Femur (tissue), 1 donor: ENCODE measurements at regions not wholly inside any gene's neighbourhood (a gene's known extent, or its start where the extent isn't known, plus 50 kb on each side); places are given as distances from the start of the nearest gene placed in this dataset.
A peak's percentile ranks its signal among the peaks of the same experiment; 100 is the strongest.
"Not testable (repeated sequence)": the region's sequence is repeated elsewhere in the genome, so short reads cannot be mapped to it uniquely, and the experiment has no call there.

Source experiments
- DNase-seq: peaks from one replicate; pipeline ENCODE4 v3.0.0-alpha.2; 2017

GRCh38 chr12:19671695-19672094, 232.4 kb downstream of the AEBP2 start:
- DNase-seq, result no peak

GRCh38 chr12:19674437-19674836, 235.1 kb downstream of the AEBP2 start:
- no peak for DNase-seq

DNA sequence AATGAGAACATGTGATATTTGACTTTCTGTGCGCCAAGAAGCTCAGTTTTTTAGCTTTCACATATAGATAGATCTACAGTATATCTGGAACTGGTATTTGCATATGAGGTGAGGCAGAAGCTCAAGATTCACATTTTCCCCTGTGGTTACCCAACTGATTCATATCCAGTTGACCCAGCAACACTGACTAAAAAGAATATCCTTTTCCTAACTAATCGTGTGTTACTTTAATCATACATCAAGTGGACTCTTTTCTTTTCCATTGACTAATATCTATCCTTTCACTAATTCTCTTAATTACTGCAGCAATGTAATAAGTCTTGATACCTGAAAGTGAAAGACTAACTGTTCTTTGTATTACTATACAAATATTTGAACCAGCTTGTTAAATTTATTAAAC, 236.1 kb downstream of the AEBP2 start:
- DNase-seq, result no peak

DNA sequence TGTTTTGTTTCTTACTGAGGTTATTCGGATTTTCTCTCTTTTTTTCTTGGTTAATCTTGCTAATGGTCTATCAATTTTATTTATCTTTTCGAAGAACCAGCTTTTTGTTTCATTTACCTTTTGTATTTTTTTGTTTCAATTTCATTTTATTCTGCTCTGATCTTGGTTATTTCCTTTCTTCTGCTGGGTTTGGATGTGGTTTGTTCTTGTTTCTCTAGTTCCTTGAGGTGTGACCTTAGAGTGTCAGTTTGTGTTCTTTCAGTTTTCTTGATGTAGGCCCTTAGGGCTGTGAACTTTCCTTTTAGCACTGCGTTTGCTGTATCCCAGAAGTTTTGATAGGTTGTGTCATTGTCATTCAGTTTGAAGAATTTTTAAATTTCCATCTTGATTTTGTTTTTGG, 239.2 kb downstream of the AEBP2 start:
- DNase-seq, result not testable (repeated sequence)

GRCh38 chr12:19681007-19681406, 241.7 kb downstream of the AEBP2 start:
- no peak for DNase-seq

DNA sequence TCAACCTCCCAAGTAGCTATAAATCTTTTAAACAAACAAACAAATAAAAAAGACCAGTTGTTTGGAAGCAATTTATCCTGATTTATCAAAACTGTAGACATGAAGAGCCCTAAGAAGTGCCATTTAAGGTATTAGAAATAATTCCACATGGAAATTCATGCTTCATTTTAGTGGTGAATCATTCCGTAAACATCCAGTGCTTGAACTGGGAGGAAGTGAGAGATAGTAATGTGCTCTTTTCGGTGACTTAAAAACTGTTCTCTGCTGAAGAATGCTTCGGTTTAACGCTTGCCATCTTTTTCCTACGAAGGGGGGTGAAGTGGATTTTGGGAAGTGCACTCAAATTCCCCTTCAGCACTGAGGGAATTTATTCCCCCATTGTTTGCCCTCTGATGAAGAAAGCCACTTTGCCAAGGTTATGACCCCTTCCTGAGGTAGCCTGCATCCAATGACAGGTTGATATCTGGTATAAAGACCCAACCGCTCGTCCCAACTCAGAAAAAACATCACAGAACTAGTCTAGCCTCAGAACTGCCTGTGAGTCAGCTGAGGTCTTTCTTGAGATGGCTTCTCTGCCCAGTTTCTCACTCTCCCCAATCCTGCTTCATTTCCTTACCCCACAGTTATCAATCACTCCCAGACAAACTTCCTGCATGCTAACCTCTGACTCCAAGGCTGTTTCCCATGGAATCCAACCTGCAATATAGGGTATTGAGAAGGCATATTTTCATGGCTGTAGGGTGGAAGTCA, 244.1 kb downstream of the AEBP2 start:
- no peak for DNase-seq

GRCh38 chr12:19687371-19687770, 248.1 kb downstream of the AEBP2 start:
- no peak for DNase-seq

GRCh38 chr12:19688532-19688931, 249.2 kb downstream of the AEBP2 start:
- DNase-seq, result peak; percentile 64

DNA sequence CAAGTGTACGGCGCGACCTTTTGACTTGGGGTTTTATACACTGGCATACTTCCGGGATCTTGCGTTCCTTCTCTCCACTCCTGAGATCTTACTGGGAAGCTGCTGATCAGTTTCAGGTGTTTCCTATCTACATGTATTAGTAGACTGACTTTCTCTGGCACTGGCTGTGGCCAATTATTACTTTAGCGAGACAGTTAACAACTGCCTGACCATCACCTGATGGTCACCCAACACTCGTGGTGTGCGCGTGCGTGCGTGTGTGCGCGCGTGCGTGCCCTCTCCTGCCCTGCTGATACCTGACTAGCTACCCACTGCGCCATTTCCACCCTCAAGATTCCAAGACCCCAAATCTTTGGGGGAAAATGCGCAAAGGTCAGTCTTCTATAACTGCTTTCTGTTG, 249.9 kb downstream of the AEBP2 start:
- no peak for DNase-seq

DNA sequence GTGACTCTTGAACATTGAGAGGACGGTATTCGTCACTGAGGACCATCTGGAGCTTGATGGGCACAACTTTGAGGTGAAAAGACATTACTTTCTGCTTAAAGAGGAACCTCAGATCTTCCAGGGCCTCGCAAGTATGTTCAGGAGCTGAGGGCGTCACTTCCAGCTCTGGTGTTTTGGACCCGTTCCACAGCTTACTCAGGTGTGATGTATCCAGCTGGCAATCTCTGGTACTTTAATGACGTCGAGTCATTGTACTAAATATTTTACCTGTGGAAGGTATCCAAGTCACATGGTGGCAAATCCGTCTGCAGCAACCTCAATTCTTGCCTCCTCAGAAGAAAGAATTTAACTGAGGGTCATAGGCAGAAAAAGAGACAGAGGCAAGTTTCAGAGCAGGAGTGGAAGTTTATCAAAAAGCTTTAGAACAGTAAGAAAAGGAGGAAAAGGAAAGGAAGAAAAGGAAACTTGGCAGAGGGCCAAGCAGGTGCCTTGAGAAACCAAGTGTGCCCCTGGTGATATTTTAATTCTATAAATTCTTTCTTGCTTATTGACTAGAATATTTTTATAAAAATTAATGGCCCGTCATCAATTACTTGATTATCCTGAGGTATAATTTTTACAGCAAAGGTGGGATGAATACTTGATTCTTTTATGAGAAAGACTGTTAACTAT, 250.6 kb downstream of the AEBP2 start:
- no peak for DNase-seq

DNA sequence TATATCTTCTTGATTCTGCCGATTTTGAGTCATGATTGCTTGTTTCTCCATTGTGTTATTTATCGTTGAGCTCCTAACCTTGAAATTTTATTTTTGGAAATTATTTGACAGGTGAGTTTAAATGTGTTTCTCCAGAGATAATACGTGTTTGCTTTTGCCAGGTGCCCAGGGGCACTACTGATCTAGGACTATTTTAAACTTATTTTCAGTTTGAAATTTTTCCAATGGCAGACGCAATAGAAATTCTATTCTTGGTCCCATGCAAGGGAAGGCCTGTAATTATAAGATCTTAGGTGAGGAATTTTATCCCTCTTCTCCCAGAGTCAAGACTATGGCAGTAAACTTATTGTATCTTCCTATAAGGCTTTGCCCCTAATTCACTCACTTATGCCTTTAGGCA, 252.8 kb downstream of the AEBP2 start:
- DNase-seq, result no peak

GRCh38 chr12:19692566-19692965, 253.3 kb downstream of the AEBP2 start:
- DNase-seq, result no peak

DNA sequence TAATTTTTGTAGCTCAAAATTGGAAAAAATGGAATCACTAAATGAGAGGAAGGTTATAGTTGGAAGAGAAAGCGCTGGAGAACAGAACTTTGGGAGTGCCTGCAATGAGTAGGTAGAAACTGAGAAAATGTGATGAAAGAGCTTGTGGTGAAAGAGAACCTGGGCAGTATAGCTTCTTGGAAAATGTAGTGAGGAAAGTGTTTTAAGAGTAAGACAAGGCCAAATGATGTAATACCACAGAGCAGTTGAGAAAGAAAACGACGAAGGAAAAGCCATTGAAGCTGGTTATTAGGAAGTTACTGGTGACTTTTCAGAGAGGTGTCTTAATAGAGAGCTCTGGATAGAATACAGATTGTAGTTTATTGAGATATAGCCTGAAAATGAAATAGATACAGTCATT, 255.3 kb downstream of the AEBP2 start:
- no peak for DNase-seq

DNA sequence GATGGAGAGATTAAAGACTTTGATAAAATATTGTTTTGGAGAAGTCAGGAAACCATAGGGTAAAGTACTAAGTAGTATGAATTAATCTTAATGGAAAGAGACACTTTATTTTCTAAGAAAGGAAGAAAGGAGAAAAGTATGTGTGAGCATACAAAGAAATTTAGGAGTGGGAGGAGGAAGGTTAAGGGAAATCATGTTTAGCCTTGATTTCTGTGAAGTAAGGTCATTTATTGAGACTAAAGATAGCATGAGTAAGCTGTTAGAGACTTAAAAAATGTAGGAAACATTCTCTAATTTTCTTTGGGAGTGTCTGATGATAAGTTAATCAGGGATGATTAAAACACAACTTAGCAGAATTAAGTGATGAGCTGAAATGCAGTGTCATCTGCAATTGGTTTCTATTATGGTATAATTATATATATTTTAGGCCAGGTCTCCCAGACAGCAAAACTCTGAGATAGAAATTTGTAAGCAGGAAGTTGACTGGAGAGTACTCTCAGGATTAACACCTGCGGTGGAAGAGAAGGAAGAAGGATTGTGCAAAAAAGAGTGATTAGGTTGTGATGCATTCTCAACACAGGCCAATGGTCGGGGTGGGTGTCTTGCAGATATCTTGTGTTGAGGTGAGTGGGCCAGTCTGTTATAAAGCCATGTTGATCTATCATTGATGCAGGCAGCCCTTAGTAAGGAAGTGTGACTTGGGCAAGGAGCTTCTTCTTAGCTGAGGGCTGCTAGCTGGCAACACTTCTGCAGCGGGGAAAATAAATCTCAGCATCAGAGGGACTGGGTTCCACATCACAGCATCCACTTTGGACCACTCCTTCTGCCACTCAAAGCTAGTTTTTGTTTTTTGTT, 256.2 kb downstream of the AEBP2 start:
- DNase-seq, result no peak

DNA sequence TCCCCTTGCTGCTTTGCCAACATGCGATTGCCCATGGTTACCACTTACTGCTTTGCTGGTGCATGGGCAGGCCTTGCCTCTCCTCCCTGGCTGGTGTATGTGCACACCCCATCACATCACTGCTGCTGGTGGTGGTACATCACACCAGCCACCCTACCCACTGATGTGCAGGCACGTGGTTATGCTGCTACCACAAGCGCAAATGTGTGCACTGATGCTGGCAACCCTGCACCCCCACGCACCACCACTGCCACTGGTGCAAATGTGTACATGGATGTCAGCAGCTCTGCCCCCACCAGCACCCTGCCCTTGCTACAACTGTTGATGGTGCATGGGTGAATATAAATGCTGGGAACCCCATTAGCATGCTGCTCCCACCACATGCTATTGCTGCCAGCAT, 261.7 kb downstream of the AEBP2 start:
- DNase-seq, result no peak

GRCh38 chr12:19704966-19705365, 265.7 kb downstream of the AEBP2 start:
- no peak for DNase-seq

- no peak for DNase-seq
Observed at GRCh38 chr12:19706936-19707335, 267.6 kb downstream of the AEBP2 start.

DNA sequence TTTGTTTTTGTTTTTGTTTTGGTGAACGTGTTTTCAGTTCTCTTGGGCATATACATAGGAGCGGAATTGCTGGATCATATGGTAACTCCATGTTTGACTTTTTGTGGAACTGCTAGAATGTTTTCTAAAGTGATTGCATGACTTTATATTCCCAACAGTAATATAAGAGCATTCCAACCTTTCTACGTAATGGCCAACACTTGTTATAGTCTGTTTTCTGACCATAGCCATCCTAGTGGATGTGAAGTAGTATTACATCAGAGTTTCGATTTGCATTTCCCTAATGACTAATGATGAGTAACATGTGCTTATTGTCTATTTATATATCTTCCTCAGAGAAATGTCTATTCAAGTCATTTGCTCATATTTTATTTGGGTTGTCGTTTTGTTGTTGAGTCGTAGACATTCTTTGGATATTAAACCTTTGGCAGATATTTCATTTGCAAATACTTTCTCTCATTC, 268.7 kb downstream of the AEBP2 start:
- no peak for DNase-seq

- DNase-seq, result no peak
Observed at GRCh38 chr12:19709889-19710288, 270.6 kb downstream of the AEBP2 start.

GRCh38 chr12:19710811-19711793, 271.8 kb downstream of the AEBP2 start:
- peak; percentile 83 for DNase-seq

- no peak for DNase-seq
Observed at GRCh38 chr12:19712041-19712440, 272.7 kb downstream of the AEBP2 start.

GRCh38 chr12:19718401-19718800, 279.1 kb downstream of the AEBP2 start:
- DNase-seq, result no peak
